OCI-LY7 (cell line): ENCODE measurements at regions not wholly inside any gene's neighbourhood (a gene's known extent, or its start where the extent isn't known, plus 50 kb on each side); places are given as distances from the start of the nearest gene placed in this dataset.

Source experiments
- CTCF ChIP-seq: fragments of 200-600 bp; sonication (generic); conservative IDR thresholded peaks from 2 replicates; pipeline ENCODE4 v1.5.1; 2014; ENCODE audit warnings: mild to moderate bottlenecking, antibody characterized with exemption, low read length, moderate library complexity, mixed read lengths
- EZH2phosphoT487 ChIP-seq: fragments of 200-600 bp; sonication (generic); IDR thresholded peaks from 2 replicates; pipeline ENCODE4 v1.6.1; 2018; ENCODE audit warnings: low read depth, borderline replicate concordance, mild to moderate bottlenecking, mixed run types, antibody characterized with exemption, low read length, moderate library complexity, mixed read lengths

- TF ChIP-seq CTCF = no peak
- TF ChIP-seq EZH2phosphoT487 = no peak
These were observed 167.6 kb downstream of the UNC5CL start for GRCh38 chr6:40871424-40871823.
